ENCODE measurements at regions not wholly inside any gene's neighbourhood (a gene's known extent, or its start where the extent isn't known, plus 50 kb on each side); places are given as distances from the start of the nearest gene placed in this dataset.
"Not testable (repeated sequence)": the region's sequence is repeated elsewhere in the genome, so short reads cannot be mapped to it uniquely, and the experiment has no call there.

DNA sequence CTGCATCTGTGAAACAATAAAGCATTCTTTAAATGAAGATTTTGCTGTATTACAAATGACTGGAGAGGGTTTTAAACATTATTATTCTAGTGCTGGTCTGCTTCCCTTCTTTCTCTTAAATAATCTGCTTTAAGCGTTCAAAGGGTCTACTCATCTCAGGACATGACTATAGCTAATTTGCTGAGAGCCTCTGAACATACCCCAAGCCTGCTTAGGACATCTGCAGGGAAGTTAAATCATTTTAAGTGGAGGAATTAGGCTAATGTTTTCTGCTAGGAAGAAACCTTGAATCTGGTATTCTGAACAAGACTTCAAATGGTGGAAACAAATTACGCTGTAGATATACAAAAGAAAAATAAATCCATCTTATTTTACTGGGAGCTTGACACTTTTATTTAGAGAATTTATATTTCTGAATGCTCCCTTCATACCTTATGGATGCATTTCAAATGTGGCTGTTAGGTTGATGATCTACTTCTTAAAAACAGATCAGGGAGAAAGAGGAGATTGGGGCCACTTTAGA is 124.4 kb upstream of the ITGB1 start:
- no peak for DNase-seq (ENCODE audit: low spot score)
- TF ChIP-seq, protein P1, sequence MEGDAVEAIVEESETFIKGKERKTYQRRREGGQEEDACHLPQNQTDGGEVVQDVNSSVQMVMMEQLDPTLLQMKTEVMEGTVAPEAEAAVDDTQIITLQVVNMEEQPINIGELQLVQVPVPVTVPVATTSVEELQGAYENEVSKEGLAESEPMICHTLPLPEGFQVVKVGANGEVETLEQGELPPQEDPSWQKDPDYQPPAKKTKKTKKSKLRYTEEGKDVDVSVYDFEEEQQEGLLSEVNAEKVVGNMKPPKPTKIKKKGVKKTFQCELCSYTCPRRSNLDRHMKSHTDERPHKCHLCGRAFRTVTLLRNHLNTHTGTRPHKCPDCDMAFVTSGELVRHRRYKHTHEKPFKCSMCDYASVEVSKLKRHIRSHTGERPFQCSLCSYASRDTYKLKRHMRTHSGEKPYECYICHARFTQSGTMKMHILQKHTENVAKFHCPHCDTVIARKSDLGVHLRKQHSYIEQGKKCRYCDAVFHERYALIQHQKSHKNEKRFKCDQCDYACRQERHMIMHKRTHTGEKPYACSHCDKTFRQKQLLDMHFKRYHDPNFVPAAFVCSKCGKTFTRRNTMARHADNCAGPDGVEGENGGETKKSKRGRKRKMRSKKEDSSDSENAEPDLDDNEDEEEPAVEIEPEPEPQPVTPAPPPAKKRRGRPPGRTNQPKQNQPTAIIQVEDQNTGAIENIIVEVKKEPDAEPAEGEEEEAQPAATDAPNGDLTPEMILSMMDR (IDR thresholded peaks at IDR 0.05; ENCODE audit: extremely low read depth, insufficient read depth, missing control alignments) = no peak
- in situ Hi-C loops (cut with MboI; ENCODE audit: low pct_unique_long_range_greater_than_20kb, low sequenced_read_pairs, unreplicated experiment) = no loop called here

DNA sequence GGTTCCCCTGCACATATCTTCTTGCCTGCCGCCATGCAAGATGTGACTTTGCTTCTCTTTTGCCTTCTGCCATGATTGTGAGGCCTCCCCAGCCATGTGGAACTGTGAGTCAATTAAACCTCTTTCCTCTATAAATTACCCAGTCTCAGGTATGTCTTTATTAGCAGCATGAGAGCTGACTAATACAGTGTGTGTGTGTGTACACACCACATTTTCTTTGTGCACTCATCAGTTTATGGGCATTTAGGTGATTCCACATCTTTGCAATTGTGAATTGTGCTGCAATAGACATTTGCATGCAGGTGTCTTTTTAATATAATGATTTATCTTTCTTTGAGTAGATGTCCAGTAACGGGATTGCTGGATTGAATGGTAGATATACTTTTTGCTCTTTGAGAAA is 122.4 kb upstream of the ITGB1 start:
- DNase-seq (ENCODE audit: low spot score); in situ Hi-C loops (cut with MboI; ENCODE audit: low pct_unique_long_range_greater_than_20kb, low sequenced_read_pairs, unreplicated experiment): not testable (repeated sequence)

DNA sequence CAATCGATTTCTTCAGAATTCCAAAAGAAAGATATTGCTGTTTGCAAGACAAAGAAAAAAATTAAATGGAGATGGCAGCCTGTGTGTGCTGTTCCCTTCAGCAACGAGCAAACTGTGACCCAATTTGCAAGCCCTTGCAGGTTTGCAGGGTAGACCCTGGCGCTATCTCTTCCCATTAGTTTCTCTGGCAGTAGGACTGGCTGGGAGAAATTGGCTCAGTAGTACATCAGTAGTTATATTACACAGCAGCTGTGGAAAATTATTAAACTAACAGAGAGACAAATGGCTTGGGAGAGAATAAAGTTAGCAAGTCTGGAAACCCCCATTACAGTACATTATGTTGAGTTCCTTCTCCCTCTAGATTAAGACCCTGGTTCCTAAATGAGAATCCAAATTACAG is 116.4 kb upstream of the ITGB1 start:
- in situ Hi-C loops (cut with MboI; ENCODE audit: low pct_unique_long_range_greater_than_20kb, low sequenced_read_pairs, unreplicated experiment) = no loop called here
- DNase-seq (ENCODE audit: low spot score) = no peak
- TF ChIP-seq, protein P1 (IDR thresholded peaks at IDR 0.05; ENCODE audit: extremely low read depth, insufficient read depth, missing control alignments) = no peak

DNA sequence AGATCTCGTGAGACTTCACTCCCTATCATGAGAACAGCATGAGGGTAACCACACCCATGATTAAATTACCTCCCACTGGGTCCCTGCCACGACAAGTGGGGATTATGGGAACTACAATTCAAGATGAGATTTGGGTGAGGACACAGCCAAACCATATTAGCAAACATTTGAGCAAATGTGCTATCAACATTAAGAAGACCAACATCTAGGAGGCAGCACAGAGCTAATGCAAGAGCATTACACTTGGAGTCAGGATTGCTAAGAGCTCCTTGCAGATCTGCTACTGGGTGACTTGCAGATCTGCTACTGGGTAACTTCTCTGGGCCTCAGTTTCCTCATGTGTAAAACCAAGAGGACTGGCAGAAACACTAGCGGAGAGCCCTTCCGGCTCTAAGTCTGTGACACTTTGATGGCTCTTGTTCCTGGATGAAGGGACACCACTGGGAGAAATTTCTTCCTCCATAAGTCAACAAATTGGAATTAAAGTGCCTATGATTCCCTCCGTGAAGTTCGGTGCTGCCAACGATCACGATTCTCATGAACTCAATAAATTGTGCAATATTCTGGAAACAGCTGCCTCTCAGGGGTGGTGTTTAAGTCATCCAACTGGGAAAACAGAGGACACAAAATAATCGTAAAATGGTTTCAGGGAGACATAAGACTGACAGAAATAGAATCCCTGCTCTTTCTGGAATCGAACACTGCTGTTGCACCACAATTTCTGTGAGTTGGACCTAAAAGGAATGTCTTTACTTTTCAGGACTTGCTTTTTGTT is 115.8 kb upstream of the ITGB1 start:
- in situ Hi-C loops (cut with MboI; ENCODE audit: low pct_unique_long_range_greater_than_20kb, low sequenced_read_pairs, unreplicated experiment) = no loop called here
- no peak for DNase-seq (ENCODE audit: low spot score)
- TF ChIP-seq, protein P1 (IDR thresholded peaks at IDR 0.05; ENCODE audit: extremely low read depth, insufficient read depth, missing control alignments) = peak; percentile 16

DNA sequence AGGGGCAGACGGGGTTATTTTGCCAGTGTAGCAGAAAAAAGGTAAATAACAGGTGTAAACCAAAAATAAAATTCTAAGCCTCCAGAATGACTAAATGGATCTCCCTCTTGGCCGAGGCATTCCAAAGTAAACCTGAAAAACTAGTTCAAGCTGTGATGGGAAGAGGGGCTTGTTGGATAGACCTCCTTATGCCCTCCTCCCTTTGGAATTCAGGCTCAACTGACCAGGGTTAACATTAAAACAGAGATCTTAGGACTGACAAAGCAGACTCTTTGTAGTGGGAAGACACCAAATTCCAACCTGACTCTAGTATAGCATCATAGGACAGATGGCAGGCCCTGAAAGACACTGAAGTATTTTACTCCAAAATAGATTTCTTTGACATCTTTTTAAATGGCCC is 113.8 kb upstream of the ITGB1 start:
- TF ChIP-seq, protein P1 (IDR thresholded peaks at IDR 0.05; ENCODE audit: extremely low read depth, insufficient read depth, missing control alignments) = no peak
- in situ Hi-C loops (cut with MboI; ENCODE audit: low pct_unique_long_range_greater_than_20kb, low sequenced_read_pairs, unreplicated experiment) = no loop called here
- DNase-seq (ENCODE audit: low spot score) = no peak

DNA sequence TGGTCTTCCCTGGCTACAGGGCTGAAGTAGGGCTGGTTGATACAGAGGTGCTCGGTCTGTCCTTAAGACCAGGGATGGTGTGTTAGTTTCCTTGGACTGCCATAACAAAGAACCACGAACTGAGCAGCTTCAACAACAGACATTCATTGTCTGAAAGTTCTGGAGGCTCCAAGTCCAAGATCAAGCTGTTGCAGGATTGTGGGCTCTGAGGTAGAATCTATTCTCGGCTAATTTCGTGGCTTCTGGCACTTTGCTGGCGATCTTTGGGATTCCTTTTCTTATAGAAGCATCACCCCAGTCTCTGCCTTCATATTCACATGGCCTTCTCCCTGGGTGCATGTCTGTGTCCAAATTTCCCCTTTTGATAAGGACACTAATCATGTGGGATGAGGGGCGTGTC is 112.1 kb upstream of the ITGB1 start:
- TF ChIP-seq, protein P1 (IDR thresholded peaks at IDR 0.05; ENCODE audit: extremely low read depth, insufficient read depth, missing control alignments) = no peak
- DNase-seq (ENCODE audit: low spot score) = no peak
- in situ Hi-C loops (cut with MboI; ENCODE audit: low pct_unique_long_range_greater_than_20kb, low sequenced_read_pairs, unreplicated experiment) = no loop called here

DNA sequence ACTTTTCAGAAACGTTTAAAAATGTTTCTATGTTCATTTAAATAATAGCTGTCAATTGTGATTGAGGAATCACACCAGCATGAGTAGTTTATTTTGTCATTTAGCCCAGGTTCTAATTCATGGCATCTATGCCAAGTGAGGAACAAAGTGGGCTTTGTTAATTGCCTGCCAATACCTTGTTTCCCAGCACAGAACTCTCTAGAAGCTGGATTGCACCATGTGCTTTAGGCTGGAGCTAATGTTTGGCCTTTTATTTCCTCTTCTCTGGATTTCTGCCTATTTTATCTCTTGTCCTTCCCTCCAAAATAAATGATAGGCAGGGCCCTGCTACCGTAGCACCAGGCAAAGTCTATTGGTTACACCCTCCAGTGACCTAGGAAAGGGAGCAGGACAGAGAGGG is 109.9 kb upstream of the ITGB1 start:
- no peak for DNase-seq (ENCODE audit: low spot score)
- TF ChIP-seq, protein P1 (IDR thresholded peaks at IDR 0.05; ENCODE audit: extremely low read depth, insufficient read depth, missing control alignments) = no peak
- in situ Hi-C loops (cut with MboI; ENCODE audit: low pct_unique_long_range_greater_than_20kb, low sequenced_read_pairs, unreplicated experiment) = no loop called here

All from GM13977 (cell line).